ENCODE measurements at regions not wholly inside any gene's neighbourhood (a gene's known extent, or its start where the extent isn't known, plus 50 kb on each side); places are given as distances from the start of the nearest gene placed in this dataset.

DNA sequence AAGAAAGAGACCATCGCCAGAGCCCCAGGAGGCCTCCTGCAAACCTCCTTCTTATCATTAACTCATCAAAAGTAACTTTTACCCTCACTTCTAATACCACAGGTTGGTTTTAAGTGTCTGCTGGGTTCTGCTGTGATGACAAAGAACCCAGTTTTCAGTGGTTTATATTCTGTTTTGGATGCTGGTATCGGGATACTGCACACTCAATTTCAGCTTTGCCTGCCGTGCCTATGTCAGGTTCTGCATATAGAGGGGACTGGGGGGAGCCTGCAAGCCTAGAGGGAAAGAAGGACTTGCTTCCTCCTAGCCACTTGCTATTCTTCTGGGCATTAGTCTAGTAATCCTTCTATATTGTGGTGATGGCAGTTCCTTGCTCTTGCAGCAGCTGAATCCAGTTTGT, 242.4 kb downstream of the KCNRG start:
- ChIA-PET POLR2A (no interaction called here), CTCF (no interaction called here)
- Histone ChIP-seq H3K36me3 (ENCODE audit: control insufficient read depth, insufficient read depth, low read length) (no peaks in the 10 kb centered on the region), H3K27me3 (ENCODE audit: control insufficient read depth, insufficient read depth, low read length) (peaks cover 3% of the 10 kb centered on the region), H3K4me3 (ENCODE audit: low read depth, low read length) (no peak overlapping the region)
- DNase-seq (ENCODE audit: low read depth): no peak
- TF ChIP-seq, protein P1, sequence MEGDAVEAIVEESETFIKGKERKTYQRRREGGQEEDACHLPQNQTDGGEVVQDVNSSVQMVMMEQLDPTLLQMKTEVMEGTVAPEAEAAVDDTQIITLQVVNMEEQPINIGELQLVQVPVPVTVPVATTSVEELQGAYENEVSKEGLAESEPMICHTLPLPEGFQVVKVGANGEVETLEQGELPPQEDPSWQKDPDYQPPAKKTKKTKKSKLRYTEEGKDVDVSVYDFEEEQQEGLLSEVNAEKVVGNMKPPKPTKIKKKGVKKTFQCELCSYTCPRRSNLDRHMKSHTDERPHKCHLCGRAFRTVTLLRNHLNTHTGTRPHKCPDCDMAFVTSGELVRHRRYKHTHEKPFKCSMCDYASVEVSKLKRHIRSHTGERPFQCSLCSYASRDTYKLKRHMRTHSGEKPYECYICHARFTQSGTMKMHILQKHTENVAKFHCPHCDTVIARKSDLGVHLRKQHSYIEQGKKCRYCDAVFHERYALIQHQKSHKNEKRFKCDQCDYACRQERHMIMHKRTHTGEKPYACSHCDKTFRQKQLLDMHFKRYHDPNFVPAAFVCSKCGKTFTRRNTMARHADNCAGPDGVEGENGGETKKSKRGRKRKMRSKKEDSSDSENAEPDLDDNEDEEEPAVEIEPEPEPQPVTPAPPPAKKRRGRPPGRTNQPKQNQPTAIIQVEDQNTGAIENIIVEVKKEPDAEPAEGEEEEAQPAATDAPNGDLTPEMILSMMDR (IDR thresholded peaks at IDR 0.05; ENCODE audit: insufficient read depth, low read depth, low read length): no peak

DNA sequence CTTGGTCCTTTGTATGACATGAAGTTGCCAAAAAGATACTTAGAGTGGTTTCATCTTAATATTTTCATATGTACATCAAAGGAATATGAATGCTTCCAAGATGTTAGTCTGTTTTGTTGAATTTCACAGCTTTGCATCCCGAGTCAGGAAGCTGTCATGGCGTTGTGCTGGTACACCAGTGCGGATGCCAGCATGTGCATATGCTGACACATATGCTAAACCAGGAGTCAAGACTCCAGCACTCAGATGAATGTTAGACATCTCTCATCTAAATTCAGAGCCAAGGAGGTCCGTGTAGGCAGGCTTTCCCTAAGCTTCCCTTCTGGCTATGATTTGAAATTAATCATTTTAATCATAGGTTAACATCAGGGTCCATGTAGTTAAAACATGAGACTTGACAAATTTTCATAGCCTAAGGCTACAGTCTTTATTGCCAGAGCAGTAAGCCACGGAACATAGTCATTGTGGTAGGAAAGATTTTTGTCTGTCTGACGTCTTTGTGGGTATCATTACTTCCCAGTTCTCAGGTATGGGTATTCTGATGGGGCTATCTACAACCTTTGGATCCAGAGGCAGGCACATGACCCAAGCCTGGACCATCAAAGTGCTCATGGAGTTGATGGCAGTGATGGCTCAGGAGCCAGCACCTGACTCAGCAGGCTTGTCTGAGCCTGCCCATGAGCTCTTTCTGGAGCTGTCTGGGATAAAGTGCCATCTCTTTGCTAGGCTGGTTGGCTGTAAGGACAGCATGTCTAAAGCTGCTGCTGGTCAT, 246.1 kb downstream of the KCNRG start:
- Histone ChIP-seq H3K36me3 (ENCODE audit: control insufficient read depth, insufficient read depth, low read length) (no peaks in the 10 kb centered on the region), H3K4me3 (ENCODE audit: low read depth, low read length) (no peak overlapping the region), H3K27me3 (ENCODE audit: control insufficient read depth, insufficient read depth, low read length) (peaks cover 3% of the 10 kb centered on the region)
- no peak for DNase-seq (ENCODE audit: low read depth)
- TF ChIP-seq, protein P1 (IDR thresholded peaks at IDR 0.05; ENCODE audit: insufficient read depth, low read depth, low read length): no peak
- POLR2A ChIA-PET: interaction anchor here (0.7 kb wide), 1 partner anchor 8 kb away, joined by 3 read pairs; no protein-coding TSS in a partner anchor
- CTCF ChIA-PET: no interaction called here

DNA sequence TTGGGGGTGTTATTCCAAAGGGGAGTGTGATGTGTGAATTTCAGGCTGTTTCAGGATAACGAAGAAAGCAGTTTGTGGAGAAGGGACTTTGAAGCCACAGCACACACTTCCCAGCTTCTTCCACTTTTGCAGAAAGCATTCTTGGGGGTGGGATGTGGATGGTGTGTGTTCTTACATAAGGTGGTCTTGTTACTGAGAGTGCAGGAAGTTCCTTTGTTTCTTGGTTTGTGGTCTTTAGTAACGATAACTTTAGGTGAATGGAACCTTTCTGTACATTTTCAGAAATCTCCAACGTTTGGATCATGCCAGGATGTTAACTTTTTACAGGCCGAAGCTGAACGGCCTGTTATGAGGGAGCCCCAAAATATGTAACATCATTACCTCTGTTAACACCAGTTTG, 251.8 kb downstream of the KCNRG start:
- POLR2A ChIA-PET: no interaction called here
- no peak overlapping the region for H3K4me3 ChIP-seq (ENCODE audit: low read depth, low read length)
- H3K27me3 ChIP-seq (ENCODE audit: control insufficient read depth, insufficient read depth, low read length): no peaks in the 10 kb centered on the region
- CTCF ChIA-PET: no interaction called here
- TF ChIP-seq, protein P1 (IDR thresholded peaks at IDR 0.05; ENCODE audit: insufficient read depth, low read depth, low read length): no peak
- no peaks in the 10 kb centered on the region for H3K36me3 ChIP-seq (ENCODE audit: control insufficient read depth, insufficient read depth, low read length)
- no peak for DNase-seq (ENCODE audit: low read depth)

DNA sequence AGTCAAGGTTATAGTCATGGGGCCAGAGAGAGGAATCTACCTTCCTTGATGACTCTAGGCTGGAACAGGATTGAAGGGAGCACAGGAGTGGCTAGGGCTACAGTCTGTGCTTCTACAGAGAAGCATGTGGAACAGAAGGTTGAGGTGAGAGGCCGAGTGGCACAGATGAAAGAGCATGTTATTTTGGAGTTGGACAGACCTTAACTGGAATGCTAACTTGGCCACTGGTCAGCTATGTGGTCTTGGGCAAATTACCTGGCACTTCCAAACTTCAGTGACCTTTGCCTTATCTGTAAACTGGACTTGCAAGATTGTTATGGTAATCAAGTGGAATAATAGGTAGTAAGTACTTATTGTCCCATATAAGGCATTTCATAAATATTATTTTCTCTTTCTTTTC, 252.7 kb downstream of the KCNRG start:
- CTCF ChIA-PET: interaction anchor here (1.1 kb wide), 1 partner anchor 16 kb away, joined by 3 read pairs; no protein-coding TSS in a partner anchor
- DNase-seq (ENCODE audit: low read depth): no peak
- Histone ChIP-seq H3K4me3 (ENCODE audit: low read depth, low read length) (no peak overlapping the region), H3K36me3 (ENCODE audit: control insufficient read depth, insufficient read depth, low read length) (no peaks in the 10 kb centered on the region), H3K27me3 (ENCODE audit: control insufficient read depth, insufficient read depth, low read length) (no peaks in the 10 kb centered on the region)
- TF ChIP-seq, protein P1 (IDR thresholded peaks at IDR 0.05; ENCODE audit: insufficient read depth, low read depth, low read length): no peak
- POLR2A ChIA-PET: no interaction called here

DNA sequence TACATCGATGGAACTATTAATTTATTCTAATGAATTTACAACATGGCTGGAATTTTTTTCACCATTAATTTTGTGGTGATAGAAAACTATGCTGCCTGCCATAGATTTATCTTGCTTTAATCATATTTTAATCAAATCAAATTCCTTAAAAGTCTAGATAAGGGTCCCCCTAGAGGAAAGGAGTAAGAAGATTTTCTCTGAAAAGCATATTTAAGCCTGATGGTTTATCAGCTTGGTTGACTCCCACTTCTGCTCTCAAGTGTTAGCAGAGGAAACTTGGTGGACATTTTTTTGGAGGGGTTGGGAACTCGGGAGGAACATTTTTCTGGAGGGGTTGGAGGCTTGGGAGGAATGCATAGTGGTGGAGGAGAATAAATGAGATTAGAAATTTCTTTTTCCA, 253.3 kb downstream of the KCNRG start:
- Histone ChIP-seq H3K27me3 (ENCODE audit: control insufficient read depth, insufficient read depth, low read length) (no peaks in the 10 kb centered on the region), H3K36me3 (ENCODE audit: control insufficient read depth, insufficient read depth, low read length) (no peaks in the 10 kb centered on the region), H3K4me3 (ENCODE audit: low read depth, low read length) (no peak overlapping the region)
- ChIA-PET CTCF (interaction anchor here (1.1 kb wide), 1 partner anchor 17 kb away, joined by 3 read pairs; no protein-coding TSS in a partner anchor), POLR2A (no interaction called here)
- TF ChIP-seq, protein P1 (IDR thresholded peaks at IDR 0.05; ENCODE audit: insufficient read depth, low read depth, low read length): no peak
- no peak for DNase-seq (ENCODE audit: low read depth)

Data from BJ (cell line).